ENCODE measurements at regions not wholly inside any gene's neighbourhood (a gene's known extent, or its start where the extent isn't known, plus 50 kb on each side); places are given as distances from the start of the nearest gene placed in this dataset.

GRCh38 chr5:103668281-103668680 is 105.7 kb upstream of the NUDT12 start:
- TF ChIP-seq CTCF (IDR thresholded peaks at IDR 0.05; ENCODE audit: low read depth, low read length) (no peak), EZH2phosphoT487 (IDR thresholded peaks at IDR 0.05; ENCODE audit: low read depth) (no peak)
